ENCODE measurements at regions not wholly inside any gene's neighbourhood (a gene's known extent, or its start where the extent isn't known, plus 50 kb on each side); places are given as distances from the start of the nearest gene placed in this dataset.

GRCh38 chr4:188432328-188432727, 293.1 kb downstream of the TRIML1 start:
- no peak for TF ChIP-seq CTCF (conservative IDR thresholded peaks at IDR 0.05; ENCODE audit: low read depth, low read length)
- TF ChIP-seq EZH2 (IDR thresholded peaks at IDR 0.05; ENCODE audit: low read length, unreplicated experiment): no peak
- no peak for TF ChIP-seq EZH2phosphoT487 (IDR thresholded peaks at IDR 0.05; ENCODE audit: borderline replicate concordance, low read length)

All from PC-3 (cell line).